ENCODE measurements at regions not wholly inside any gene's neighbourhood (a gene's known extent, or its start where the extent isn't known, plus 50 kb on each side); places are given as distances from the start of the nearest gene placed in this dataset.

DNA sequence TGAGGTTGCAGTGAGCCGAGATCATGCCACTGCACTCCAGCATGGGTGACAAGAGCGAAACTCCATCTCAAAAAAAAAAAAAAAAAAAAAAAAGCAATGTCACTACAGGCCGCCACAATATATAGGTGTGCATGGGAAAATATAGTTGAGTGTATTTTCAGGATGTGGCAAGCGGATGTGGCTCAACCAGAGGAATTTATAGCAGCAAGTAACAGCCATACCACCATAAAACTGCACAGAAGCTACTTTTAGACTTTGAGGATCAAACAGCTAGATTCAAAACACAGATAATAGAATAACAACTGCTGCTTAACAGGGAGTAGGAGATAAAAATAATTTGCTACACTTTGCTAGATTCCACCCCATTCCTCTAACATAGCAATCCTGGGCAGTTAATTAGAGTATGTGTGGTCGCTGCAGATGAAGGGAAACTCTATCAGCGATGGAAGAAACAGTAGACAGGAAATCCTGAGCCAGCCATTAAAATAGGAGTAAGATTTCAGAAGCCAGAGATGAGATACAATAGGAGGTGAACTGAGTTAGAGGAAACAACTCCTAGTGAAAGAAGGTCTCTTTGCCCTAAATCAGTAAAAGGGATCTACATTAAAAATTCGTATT, 318.7 kb upstream of the STT3B start:
- DNase-seq (ENCODE audit: low spot score), result no peak
- TF ChIP-seq, protein P1, sequence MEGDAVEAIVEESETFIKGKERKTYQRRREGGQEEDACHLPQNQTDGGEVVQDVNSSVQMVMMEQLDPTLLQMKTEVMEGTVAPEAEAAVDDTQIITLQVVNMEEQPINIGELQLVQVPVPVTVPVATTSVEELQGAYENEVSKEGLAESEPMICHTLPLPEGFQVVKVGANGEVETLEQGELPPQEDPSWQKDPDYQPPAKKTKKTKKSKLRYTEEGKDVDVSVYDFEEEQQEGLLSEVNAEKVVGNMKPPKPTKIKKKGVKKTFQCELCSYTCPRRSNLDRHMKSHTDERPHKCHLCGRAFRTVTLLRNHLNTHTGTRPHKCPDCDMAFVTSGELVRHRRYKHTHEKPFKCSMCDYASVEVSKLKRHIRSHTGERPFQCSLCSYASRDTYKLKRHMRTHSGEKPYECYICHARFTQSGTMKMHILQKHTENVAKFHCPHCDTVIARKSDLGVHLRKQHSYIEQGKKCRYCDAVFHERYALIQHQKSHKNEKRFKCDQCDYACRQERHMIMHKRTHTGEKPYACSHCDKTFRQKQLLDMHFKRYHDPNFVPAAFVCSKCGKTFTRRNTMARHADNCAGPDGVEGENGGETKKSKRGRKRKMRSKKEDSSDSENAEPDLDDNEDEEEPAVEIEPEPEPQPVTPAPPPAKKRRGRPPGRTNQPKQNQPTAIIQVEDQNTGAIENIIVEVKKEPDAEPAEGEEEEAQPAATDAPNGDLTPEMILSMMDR (conservative IDR thresholded peaks at IDR 0.05; ENCODE audit: low read depth), result no peak
- ChIA-PET CTCF (interaction anchor here (0.6 kb wide), 1 partner anchor 21 kb away, joined by 3 read pairs; no protein-coding TSS in a partner anchor), POLR2A (ENCODE audit: low non-redundant PET) (no interaction called here)
- no peak overlapping the region for H3K27ac ChIP-seq

DNA sequence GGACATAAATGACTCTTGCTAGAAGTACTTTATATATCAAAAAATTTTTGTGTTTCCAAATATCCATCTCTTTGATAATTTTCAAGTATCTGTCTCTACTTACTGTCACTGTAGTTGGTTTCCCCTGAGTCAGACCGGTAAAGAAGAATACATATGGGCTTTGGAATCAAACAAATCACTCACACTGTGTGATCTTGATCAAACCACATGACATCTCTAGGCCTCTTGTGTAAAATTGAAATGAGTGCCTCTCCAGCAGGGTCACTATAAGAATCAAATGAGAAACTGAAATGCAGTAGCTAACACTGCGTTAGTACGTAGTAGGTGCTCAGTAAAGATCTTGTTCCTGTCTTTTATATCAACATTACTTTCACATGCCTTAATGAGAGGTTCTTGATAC, 314.6 kb upstream of the STT3B start:
- CTCF ChIA-PET, result no interaction called here
- DNase-seq (ENCODE audit: low spot score), result no peak
- POLR2A ChIA-PET (ENCODE audit: low non-redundant PET), result no interaction called here
- H3K27ac ChIP-seq, result no peak overlapping the region
- TF ChIP-seq, protein P1 (conservative IDR thresholded peaks at IDR 0.05; ENCODE audit: low read depth), result no peak

DNA sequence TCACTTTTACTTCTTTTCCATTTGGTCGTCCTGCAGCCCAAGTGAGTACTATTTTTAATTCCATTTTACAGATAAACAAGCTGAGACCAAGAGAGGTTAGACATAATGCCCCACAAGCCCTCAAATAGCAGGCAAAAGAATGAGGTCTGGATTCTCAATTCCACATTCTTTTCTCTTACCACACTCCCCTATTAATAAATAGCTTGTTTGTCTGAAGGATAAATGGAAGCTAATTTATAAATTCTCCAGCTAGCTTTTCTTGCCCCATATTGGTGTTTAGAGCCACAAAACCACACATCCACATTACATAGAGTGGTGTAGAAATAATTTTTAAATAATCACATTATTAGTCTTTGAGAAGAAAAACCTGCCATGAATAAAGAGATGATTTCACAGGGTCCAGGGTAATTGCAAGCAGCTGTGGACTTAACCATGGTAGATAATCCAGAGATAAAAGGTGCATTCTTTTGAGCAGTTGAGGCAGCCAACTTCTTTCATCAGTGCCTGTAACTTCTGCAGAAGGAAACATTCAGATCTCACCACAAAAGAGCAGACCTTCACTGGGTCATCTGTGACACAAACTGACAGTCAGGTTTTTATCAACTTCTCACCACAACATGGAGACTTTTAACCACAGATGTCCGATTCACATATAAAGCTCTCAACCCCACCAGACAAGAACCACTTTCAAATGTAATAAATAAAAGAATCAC, 313.4 kb upstream of the STT3B start:
- DNase-seq (ENCODE audit: low spot score), result no peak
- TF ChIP-seq, protein P1 (conservative IDR thresholded peaks at IDR 0.05; ENCODE audit: low read depth), result no peak
- no peak overlapping the region for H3K27ac ChIP-seq
- ChIA-PET CTCF (no interaction called here), POLR2A (ENCODE audit: low non-redundant PET) (no interaction called here)

DNA sequence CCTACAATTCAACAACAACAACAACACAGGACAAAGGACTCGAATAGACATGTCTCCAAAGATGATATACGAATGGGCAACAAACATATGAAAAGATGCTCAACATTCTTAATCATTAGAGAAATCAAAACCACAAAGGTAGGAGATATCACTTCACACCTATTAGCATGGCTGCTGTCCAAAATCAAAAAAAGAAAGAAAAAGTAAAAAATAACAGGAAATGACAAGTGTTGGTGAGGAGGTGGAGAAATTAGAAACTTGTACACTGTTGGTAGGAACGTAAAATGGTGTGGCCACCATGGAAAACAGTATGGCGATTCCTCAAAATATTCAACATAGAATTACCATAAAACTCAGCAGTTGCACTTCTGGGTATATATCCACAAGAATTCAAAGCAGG, 312.3 kb upstream of the STT3B start:
- ChIA-PET POLR2A (ENCODE audit: low non-redundant PET) (no interaction called here), CTCF (no interaction called here)
- no peak overlapping the region for H3K27ac ChIP-seq
- TF ChIP-seq, protein P1 (conservative IDR thresholded peaks at IDR 0.05; ENCODE audit: low read depth), result no peak
- no peak for DNase-seq (ENCODE audit: low spot score)

DNA sequence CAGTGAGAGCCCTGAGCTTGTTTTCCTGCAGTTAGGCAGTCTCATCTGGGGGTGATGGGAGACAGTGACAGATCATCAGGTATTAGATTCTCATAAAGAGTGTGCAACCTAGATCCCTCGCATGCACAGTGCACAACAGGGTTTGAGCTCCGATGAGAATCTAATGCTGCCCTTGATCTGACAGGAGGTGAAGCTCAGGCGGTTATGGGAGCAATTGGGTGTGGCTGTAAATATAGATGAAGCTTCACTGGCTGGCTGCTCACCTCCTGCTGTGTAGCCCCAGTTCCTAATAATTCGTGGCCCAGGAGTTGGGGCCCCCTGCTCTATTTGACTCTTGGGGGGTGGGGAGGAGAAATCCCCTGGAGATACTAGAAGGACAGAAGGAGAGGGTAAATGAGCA, 309.4 kb upstream of the STT3B start:
- CTCF ChIA-PET, result interaction anchor here (0.6 kb wide), 1 partner anchor 1645 kb away, joined by 3 read pairs; no protein-coding TSS in a partner anchor

DNA sequence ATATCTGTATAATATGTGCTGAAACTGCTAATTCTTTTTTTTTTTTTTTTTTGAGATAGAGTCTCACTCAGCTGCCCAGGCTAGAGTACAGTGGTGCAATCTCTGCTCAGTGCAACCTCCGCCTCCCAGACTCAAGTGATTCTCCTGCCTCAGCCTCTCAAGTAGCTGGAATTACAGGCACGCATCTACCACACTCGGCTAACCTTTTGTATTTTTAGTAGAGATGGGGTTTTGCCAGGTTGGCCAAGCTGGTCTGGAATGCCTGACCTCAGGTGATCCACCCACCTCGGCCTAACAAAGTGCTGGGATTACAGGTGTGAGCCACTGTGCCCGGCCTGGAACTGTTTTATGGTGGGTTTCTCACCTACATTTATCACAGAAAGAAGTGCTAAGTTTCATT, 307.8 kb upstream of the STT3B start:
- DNase-seq (ENCODE audit: low spot score), result no peak
- ChIA-PET POLR2A (ENCODE audit: low non-redundant PET) (no interaction called here), CTCF (interaction anchor here (0.6 kb wide), 1 partner anchor 500 kb away, joined by 3 read pairs; no protein-coding TSS in a partner anchor)
- H3K27ac ChIP-seq, result no peak overlapping the region
- TF ChIP-seq, protein P1 (conservative IDR thresholded peaks at IDR 0.05; ENCODE audit: low read depth), result no peak

More for the DNA sequence above, 309.4 kb upstream of the STT3B start:
- TF ChIP-seq, protein P1 (conservative IDR thresholded peaks at IDR 0.05; ENCODE audit: low read depth), result no peak
- POLR2A ChIA-PET (ENCODE audit: low non-redundant PET), result no interaction called here
- no peak overlapping the region for H3K27ac ChIP-seq
- no peak for DNase-seq (ENCODE audit: low spot score)
